ENCODE measurements at regions not wholly inside any gene's neighbourhood (a gene's known extent, or its start where the extent isn't known, plus 50 kb on each side); places are given as distances from the start of the nearest gene placed in this dataset.

DNA sequence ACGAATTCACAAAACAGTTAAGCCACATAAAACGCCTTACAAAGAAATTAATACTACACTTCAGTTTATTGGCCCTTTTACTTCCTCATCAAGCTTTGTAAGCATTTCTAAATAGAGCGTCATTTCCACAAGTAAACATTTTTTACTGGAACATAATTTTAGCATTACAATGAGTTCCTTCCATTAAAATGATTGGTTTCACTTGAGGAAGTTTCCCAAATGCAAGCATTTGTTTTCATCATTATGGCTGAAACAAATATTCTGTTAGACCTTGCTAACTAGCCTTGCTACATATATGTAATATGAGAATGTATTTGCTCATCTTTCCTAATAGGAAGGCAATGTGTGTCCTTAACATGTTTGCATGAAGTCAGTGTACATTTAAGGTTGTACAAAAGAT lies 579.1 kb downstream of the IRS1 start:
- no peak for DNase-seq
- H3K9me3 ChIP-seq (ENCODE audit: insufficient read depth, low read length, severe bottlenecking) = no peaks in the 10 kb centered on the region
- H4K20me1 ChIP-seq (ENCODE audit: insufficient read depth, low read length) = no peaks in the 10 kb centered on the region
- H3K27me3 ChIP-seq (ENCODE audit: insufficient read depth, low read length, poor library complexity) = no peaks in the 10 kb centered on the region
- no peaks in the 10 kb centered on the region for H3K79me2 ChIP-seq (ENCODE audit: insufficient read depth, low read length)
- H3K36me3 ChIP-seq (ENCODE audit: insufficient read depth, low read length) = no peaks in the 10 kb centered on the region
- H3K4me2 ChIP-seq (ENCODE audit: insufficient read depth, low read length) = no peak overlapping the region
- H3K27ac ChIP-seq (ENCODE audit: low read length) = no peak overlapping the region
- no peak for ATAC-seq (ENCODE audit: insufficient read depth, low read depth)
- no peaks in the 10 kb centered on the region for H3K4me1 ChIP-seq (ENCODE audit: insufficient read depth, low read length)
- no peak overlapping the region for H2AFZ ChIP-seq (ENCODE audit: low read depth, low read length)
- no peak overlapping the region for H3K4me3 ChIP-seq (ENCODE audit: low read depth in 1 of 2, low read length in 2 of 2)
- no peak for TF ChIP-seq EZH2 (IDR thresholded peaks at IDR 0.05; ENCODE audit: borderline replicate concordance, low read depth, low read length, severe bottlenecking)
- TF ChIP-seq, protein P1, sequence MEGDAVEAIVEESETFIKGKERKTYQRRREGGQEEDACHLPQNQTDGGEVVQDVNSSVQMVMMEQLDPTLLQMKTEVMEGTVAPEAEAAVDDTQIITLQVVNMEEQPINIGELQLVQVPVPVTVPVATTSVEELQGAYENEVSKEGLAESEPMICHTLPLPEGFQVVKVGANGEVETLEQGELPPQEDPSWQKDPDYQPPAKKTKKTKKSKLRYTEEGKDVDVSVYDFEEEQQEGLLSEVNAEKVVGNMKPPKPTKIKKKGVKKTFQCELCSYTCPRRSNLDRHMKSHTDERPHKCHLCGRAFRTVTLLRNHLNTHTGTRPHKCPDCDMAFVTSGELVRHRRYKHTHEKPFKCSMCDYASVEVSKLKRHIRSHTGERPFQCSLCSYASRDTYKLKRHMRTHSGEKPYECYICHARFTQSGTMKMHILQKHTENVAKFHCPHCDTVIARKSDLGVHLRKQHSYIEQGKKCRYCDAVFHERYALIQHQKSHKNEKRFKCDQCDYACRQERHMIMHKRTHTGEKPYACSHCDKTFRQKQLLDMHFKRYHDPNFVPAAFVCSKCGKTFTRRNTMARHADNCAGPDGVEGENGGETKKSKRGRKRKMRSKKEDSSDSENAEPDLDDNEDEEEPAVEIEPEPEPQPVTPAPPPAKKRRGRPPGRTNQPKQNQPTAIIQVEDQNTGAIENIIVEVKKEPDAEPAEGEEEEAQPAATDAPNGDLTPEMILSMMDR (IDR thresholded peaks at IDR 0.05; ENCODE audit: borderline replicate concordance, extremely low read depth, low read length, poor library complexity, severe bottlenecking) = no peak
- no peak overlapping the region for H3K9ac ChIP-seq (ENCODE audit: low read depth, low read length)

DNA sequence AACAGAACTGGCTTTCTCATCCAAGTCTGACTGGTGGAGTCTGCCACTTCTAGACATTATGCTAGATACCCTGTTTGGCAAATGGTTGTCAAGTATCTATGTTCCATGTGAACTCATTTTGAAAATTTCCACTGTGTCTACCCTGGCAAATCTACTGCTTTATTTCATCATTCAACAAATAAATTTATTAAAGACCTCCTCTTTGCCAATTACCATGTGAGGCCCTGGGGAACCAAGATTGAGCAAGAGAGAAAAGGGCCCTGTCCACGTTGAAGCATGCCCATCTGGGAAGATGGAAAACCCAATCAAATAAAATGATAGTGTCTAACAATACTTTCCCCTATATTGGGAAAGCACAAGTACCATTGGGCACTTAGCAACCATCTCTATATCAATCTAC lies 582.4 kb downstream of the IRS1 start:
- Histone ChIP-seq H3K36me3 (ENCODE audit: insufficient read depth, low read length) (no peaks in the 10 kb centered on the region), H2AFZ (ENCODE audit: low read depth, low read length) (no peak overlapping the region), H3K9me3 (ENCODE audit: insufficient read depth, low read length, severe bottlenecking) (no peaks in the 10 kb centered on the region), H3K79me2 (ENCODE audit: insufficient read depth, low read length) (no peaks in the 10 kb centered on the region), H4K20me1 (ENCODE audit: insufficient read depth, low read length) (no peaks in the 10 kb centered on the region), H3K4me1 (ENCODE audit: insufficient read depth, low read length) (no peaks in the 10 kb centered on the region), H3K27me3 (ENCODE audit: insufficient read depth, low read length, poor library complexity) (no peaks in the 10 kb centered on the region), H3K4me2 (ENCODE audit: insufficient read depth, low read length) (no peak overlapping the region), H3K4me3 (ENCODE audit: low read depth in 1 of 2, low read length in 2 of 2) (no peak overlapping the region), H3K27ac (ENCODE audit: low read length) (no peak overlapping the region), H3K9ac (ENCODE audit: low read depth, low read length) (no peak overlapping the region)
- no peak for TF ChIP-seq EZH2 (IDR thresholded peaks at IDR 0.05; ENCODE audit: borderline replicate concordance, low read depth, low read length, severe bottlenecking)
- TF ChIP-seq, protein P1 (IDR thresholded peaks at IDR 0.05; ENCODE audit: borderline replicate concordance, extremely low read depth, low read length, poor library complexity, severe bottlenecking) = no peak
- ATAC-seq (ENCODE audit: insufficient read depth, low read depth) = no peak
- DNase-seq = no peak

DNA sequence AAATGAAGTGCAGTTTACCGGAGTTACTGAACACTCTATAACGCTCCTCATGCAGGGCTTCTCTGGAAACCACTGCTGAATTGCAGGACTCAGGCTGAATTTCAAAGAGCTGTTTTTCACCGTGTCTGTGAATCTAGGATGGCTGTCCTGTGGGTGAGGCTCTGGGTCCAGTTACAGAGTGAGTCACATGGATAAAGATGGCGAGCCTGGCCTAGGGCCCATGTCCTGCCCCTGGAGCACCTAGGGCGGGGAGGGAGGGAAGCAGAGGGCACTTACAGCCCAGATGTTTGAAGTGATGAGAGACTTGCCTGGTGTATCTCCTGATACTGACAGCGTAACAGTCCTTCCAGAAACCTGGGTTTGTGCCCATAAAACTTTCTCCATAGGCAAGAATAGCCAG lies 583.0 kb downstream of the IRS1 start:
- H3K4me2 ChIP-seq (ENCODE audit: insufficient read depth, low read length) = no peak overlapping the region
- H3K79me2 ChIP-seq (ENCODE audit: insufficient read depth, low read length) = no peaks in the 10 kb centered on the region
- no peak overlapping the region for H3K9ac ChIP-seq (ENCODE audit: low read depth, low read length)
- DNase-seq = no peak
- no peak overlapping the region for H3K27ac ChIP-seq (ENCODE audit: low read length)
- H3K36me3 ChIP-seq (ENCODE audit: insufficient read depth, low read length) = no peaks in the 10 kb centered on the region
- no peak for TF ChIP-seq EZH2 (IDR thresholded peaks at IDR 0.05; ENCODE audit: borderline replicate concordance, low read depth, low read length, severe bottlenecking)
- TF ChIP-seq, protein P1 (IDR thresholded peaks at IDR 0.05; ENCODE audit: borderline replicate concordance, extremely low read depth, low read length, poor library complexity, severe bottlenecking) = no peak
- H3K9me3 ChIP-seq (ENCODE audit: insufficient read depth, low read length, severe bottlenecking) = no peaks in the 10 kb centered on the region
- no peaks in the 10 kb centered on the region for H3K27me3 ChIP-seq (ENCODE audit: insufficient read depth, low read length, poor library complexity)
- H4K20me1 ChIP-seq (ENCODE audit: insufficient read depth, low read length) = no peaks in the 10 kb centered on the region
- no peak overlapping the region for H3K4me3 ChIP-seq (ENCODE audit: low read depth in 1 of 2, low read length in 2 of 2)
- no peak for ATAC-seq (ENCODE audit: insufficient read depth, low read depth)
- H2AFZ ChIP-seq (ENCODE audit: low read depth, low read length) = no peak overlapping the region
- no peaks in the 10 kb centered on the region for H3K4me1 ChIP-seq (ENCODE audit: insufficient read depth, low read length)
